HCT116 (cell line): ENCODE measurements at regions not wholly inside any gene's neighbourhood (a gene's known extent, or its start where the extent isn't known, plus 50 kb on each side); places are given as distances from the start of the nearest gene placed in this dataset.

Experiments used
- ATAC-seq: fragments of 200-7000 bp; cut with Tn5 transposase; 2 replicates; pipeline ENCODE4 v1.9.1; 2020; ENCODE audit warnings: mild to moderate bottlenecking, moderate library complexity
- BruUV-seq: library from RNA; stranded (reverse); fragments of 400-500 nt; replicated peaks from 2 replicates; lab custom pipeline; 2021; lab: Mats Ljungman, UMichigan
- CTCF ChIA-PET: fragments of 300-600 bp; sonication (Branson Sonifier 250); formaldehyde crosslinking; loops from one replicate; lab custom pipeline; 2021; ENCODE audit warnings: antibody characterized with exemption; lab: Charles Lee
- POLR2A ChIA-PET: fragments of 300-600, 350-600 bp; sonication (Branson Sonifier 250); formaldehyde crosslinking; loops from one replicate; lab custom pipeline; 2021; ENCODE audit warnings: antibody characterized with exemption; lab: Charles Lee
- RAD21 ChIA-PET, 2 experiments: fragments of 300-600 bp; sonication (Branson Sonifier 250); formaldehyde crosslinking; loops; one replicate each; lab custom pipeline; 2023; ENCODE audit warnings: low total read pairs in 2 of 2; ENCODE audit not compliant: uncharacterized antibody in 2 of 2, unreplicated experiment in 2 of 2, low non-redundant PET in 1 of 2; lab: Charles Lee
- DNase-seq: peaks from one replicate; pipeline ENCODE4 v3.0.0-alpha.2; 2010; ENCODE audit warnings: low read depth, low spot score
- H2AFZ ChIP-seq: fragments of 200-600 bp; shearing (Covaris generic), sonication (generic); 2 replicates; pipeline ENCODE4 v1.6.1; 2017; ENCODE audit warnings: low read depth, mixed run types, mixed read lengths, antibody characterized with exemption, low read length; ENCODE audit not compliant: poor library complexity, severe bottlenecking
- H3K27ac ChIP-seq: 2 replicates; pipeline ENCODE4 v1.5.1; 2012; ENCODE audit warnings: low read depth, low read length
- H3K27me3 ChIP-seq: fragments of 200-600 bp; sonication (generic); 2 replicates; pipeline ENCODE4 v1.6.1; 2016; ENCODE audit warnings: mixed run types, low read length, mixed read lengths; ENCODE audit not compliant: insufficient read depth
- H3K36me3 ChIP-seq, 2 experiments: fragments of 200-500 bp in 1 of 2; fragments of 200-600 bp in 1 of 2; sonication (Bioruptor generic) in 1 of 2; sonication (generic) in 1 of 2; 2 replicates each; pipeline versions ENCODE4 v1.5.1 to v1.6.1; 2014 to 2016; ENCODE audit warnings: low read length in 2 of 2, inconsistent platforms in 1 of 2, mixed read lengths in 1 of 2, mixed run types in 1 of 2; ENCODE audit not compliant: insufficient read depth in 2 of 2, control insufficient read depth in 1 of 2
- H3K4me1 ChIP-seq, 2 experiments: fragments of 200-600 bp in 1 of 2; sonication (generic) in 1 of 2; 2 replicates each; pipeline versions ENCODE4 v1.5.1 to v1.6.1; 2012 to 2017; ENCODE audit warnings: low read length in 2 of 2, inconsistent platforms in 1 of 2, mild to moderate bottlenecking in 1 of 2, mixed read lengths in 1 of 2, mixed run types in 1 of 2, moderate library complexity in 1 of 2; ENCODE audit not compliant: insufficient read depth in 2 of 2, control insufficient read depth in 1 of 2
- H3K4me2 ChIP-seq: fragments of 200-600 bp; sonication (generic); 2 replicates; pipeline ENCODE4 v1.6.1; 2017; ENCODE audit warnings: mixed run types, low read length, mixed read lengths
- H3K4me3 ChIP-seq, 2 experiments: fragments of 200-600 bp in 1 of 2; sonication (generic) in 1 of 2; replicated peaks in 1 of 2; 2 replicates each; pipeline ENCODE4 v1.5.1; 2011 to 2016; ENCODE audit warnings: low read length in 2 of 2, control low read depth in 1 of 2, low read depth in 1 of 2, mild to moderate bottlenecking in 1 of 2, mixed read lengths in 1 of 2, mixed run types in 1 of 2
- H3K79me2 ChIP-seq: fragments of 200-600 bp; sonication (generic); 2 replicates; pipeline ENCODE4 v1.6.1; 2017; ENCODE audit warnings: mild to moderate bottlenecking, mixed run types, low read length, moderate library complexity, mixed read lengths; ENCODE audit not compliant: insufficient read depth
- H3K9ac ChIP-seq: fragments of 200-600 bp; sonication (generic); 2 replicates; pipeline ENCODE4 v1.6.1; 2016; ENCODE audit warnings: low read length, mixed read lengths
- H3K9me2 ChIP-seq: fragments of 200-600 bp; sonication (generic), shearing (Covaris generic); 2 replicates; pipeline ENCODE4 v1.6.1; 2017; ENCODE audit warnings: mixed run types, mild to moderate bottlenecking, moderate library complexity; ENCODE audit not compliant: insufficient read depth
- H3K9me3 ChIP-seq, 2 experiments: fragments of 200-500 bp in 1 of 2; fragments of 200-600 bp in 1 of 2; sonication (Bioruptor generic) in 1 of 2; sonication (generic) in 1 of 2; 2 replicates each; pipeline ENCODE4 v1.6.1; 2014 to 2017; ENCODE audit warnings: low read length in 2 of 2, mixed read lengths in 2 of 2, inconsistent platforms in 1 of 2, low read depth in 1 of 2, mild to moderate bottlenecking in 1 of 2, mixed run types in 1 of 2, moderate library complexity in 1 of 2; ENCODE audit not compliant: control insufficient read depth in 1 of 2, insufficient read depth in 1 of 2
- H4K20me1 ChIP-seq: fragments of 200-600 bp; sonication (generic), shearing (Covaris generic); 2 replicates; pipeline ENCODE4 v1.6.1; 2017; ENCODE audit warnings: mixed run types, mild to moderate bottlenecking, moderate library complexity; ENCODE audit not compliant: insufficient read depth
- EGR1 ChIP-seq: IDR thresholded peaks from 2 replicates; pipeline ENCODE4 v1.6.1; 2012; ENCODE audit warnings: low read depth
- RAD21 ChIP-seq: IDR thresholded peaks from 2 replicates; pipeline ENCODE4 v1.6.1; 2012; ENCODE audit warnings: low read depth, mild to moderate bottlenecking
- intact Hi-C: fragments of 100-400 bp; cut with micrococcal nuclease; formaldehyde crosslinking; loops from 2 replicates; pipeline ENCODE4 v1.10.0; 2022
- TF ChIP-seq, protein P1 (sequence below): IDR thresholded peaks from 2 replicates; pipeline ENCODE4 v1.6.1; 2012
- TF ChIP-seq, protein P2 (sequence below): IDR thresholded peaks from 2 replicates; pipeline ENCODE4 v1.6.1; 2012
- TF ChIP-seq, protein P3 (sequence below): IDR thresholded peaks from 2 replicates; pipeline ENCODE4 v1.6.1; 2012; ENCODE audit warnings: low read depth

DNA sequence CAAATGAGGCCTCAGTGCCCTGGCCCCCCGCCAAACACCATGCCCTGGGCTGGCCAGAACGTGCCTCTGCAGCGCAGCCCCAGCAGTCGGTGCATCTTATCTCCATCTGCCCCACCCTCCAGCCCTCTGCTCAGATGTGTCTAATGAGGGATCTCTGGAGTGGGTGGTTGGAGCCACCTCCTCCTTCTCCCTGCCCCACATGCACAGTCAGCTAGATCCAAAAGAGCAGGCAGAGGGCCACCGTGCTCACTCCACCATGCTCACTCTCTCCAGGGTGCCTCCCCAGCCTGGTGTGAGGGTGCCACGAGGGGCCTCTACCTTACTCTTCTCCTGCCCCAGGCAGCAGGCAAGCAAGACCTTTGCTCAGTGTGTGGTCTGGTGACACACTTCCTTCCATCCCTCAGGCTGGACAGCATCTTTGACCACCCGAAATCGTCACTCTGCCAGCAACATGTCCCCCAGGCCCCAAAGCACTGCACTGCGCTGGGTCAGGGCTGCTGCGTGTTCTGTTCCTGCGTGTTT, 266.1 kb upstream of the HDAC4 start:
- Histone ChIP-seq H2AFZ (no peak overlapping the region), H3K4me3 (no peak overlapping the region), H4K20me1 (no peaks in the 10 kb centered on the region), H3K36me3 (no peaks in the 10 kb centered on the region), H3K9me3 (no peaks in the 10 kb centered on the region), H3K9me2 (no peaks in the 10 kb centered on the region), H3K4me1 (no peaks in the 10 kb centered on the region), H3K27me3 (peaks cover 28% of the 10 kb centered on the region), H3K79me2 (no peaks in the 10 kb centered on the region), H3K4me2 (no peak overlapping the region), H3K27ac (no peak overlapping the region), H3K9ac (no peak overlapping the region)
- TF ChIP-seq EGR1, result no peak
- DNase-seq (no peak), ATAC-seq (no peak)
- CTCF ChIA-PET, result no interaction called here
- BruUV-seq, result no TSS peak
- intact Hi-C loops, result no loop called here
- POLR2A ChIA-PET, result no interaction called here
- RAD21 ChIA-PET, result no interaction called here

DNA sequence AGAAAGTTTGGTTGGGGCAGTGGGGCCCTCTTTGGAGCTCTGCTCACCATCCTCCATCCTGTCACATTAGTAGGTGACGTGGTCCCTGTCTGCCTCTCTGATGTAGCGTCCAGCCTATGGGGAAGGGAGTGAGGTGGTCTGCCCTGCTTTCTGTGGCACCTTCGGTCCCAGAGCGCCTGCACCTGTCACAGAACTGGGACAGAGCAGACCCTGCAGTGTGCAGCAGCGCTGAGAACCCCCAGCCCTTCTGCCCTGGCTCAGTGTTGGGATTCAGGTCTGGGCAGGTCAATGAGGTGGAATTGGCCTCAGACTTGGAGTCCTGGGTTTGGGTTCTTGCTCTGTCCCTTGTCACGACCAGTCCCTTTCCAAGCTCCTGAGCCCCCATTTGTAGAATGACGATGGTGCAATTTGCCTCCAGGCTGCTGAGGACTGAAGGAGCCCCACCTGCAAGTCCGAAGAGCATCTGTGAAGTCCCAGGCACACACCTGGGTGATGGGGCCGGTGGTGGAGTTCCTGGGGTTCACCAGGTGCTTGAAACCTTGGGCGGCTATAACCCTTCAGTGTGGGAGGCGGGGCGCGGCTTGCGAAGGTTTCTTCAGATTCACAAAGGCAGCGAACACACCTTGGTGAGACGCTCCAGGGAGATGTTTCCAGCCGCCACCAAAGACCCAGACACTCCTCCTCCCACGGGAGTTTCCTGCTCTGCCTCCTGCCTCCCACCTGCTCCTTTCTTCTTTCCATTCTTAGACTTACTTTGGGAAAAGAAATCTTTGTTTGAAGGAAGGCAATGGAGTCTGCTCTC, 265.4 kb upstream of the HDAC4 start:
- ChIA-PET CTCF (no interaction called here), POLR2A (no interaction called here), RAD21 (no interaction called here)
- Histone ChIP-seq H3K4me3 (no peak overlapping the region), H4K20me1 (no peaks in the 10 kb centered on the region), H3K9me3 (no peaks in the 10 kb centered on the region), H3K79me2 (no peaks in the 10 kb centered on the region), H3K9ac (no peak overlapping the region), H3K4me2 (no peak overlapping the region), H3K4me1 (peaks cover 0 to 3% of the 10 kb centered on the region in 2 experiments; a peak in 3 of 4 replicates), H3K36me3 (no peaks in the 10 kb centered on the region), H3K9me2 (no peaks in the 10 kb centered on the region), H2AFZ (no peak overlapping the region), H3K27ac (no peak overlapping the region), H3K27me3 (peaks cover 34% of the 10 kb centered on the region)
- no peak for DNase-seq
- ATAC-seq, result no peak
- intact Hi-C loops, result no loop called here
- no TSS peak for BruUV-seq
- TF ChIP-seq RAD21, result no peak
- TF ChIP-seq, protein P1, sequence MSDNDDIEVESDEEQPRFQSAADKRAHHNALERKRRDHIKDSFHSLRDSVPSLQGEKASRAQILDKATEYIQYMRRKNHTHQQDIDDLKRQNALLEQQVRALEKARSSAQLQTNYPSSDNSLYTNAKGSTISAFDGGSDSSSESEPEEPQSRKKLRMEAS, result no peak
- TF ChIP-seq, protein P2, sequence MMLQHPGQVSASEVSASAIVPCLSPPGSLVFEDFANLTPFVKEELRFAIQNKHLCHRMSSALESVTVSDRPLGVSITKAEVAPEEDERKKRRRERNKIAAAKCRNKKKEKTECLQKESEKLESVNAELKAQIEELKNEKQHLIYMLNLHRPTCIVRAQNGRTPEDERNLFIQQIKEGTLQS, result no peak
- TF ChIP-seq, protein P3, sequence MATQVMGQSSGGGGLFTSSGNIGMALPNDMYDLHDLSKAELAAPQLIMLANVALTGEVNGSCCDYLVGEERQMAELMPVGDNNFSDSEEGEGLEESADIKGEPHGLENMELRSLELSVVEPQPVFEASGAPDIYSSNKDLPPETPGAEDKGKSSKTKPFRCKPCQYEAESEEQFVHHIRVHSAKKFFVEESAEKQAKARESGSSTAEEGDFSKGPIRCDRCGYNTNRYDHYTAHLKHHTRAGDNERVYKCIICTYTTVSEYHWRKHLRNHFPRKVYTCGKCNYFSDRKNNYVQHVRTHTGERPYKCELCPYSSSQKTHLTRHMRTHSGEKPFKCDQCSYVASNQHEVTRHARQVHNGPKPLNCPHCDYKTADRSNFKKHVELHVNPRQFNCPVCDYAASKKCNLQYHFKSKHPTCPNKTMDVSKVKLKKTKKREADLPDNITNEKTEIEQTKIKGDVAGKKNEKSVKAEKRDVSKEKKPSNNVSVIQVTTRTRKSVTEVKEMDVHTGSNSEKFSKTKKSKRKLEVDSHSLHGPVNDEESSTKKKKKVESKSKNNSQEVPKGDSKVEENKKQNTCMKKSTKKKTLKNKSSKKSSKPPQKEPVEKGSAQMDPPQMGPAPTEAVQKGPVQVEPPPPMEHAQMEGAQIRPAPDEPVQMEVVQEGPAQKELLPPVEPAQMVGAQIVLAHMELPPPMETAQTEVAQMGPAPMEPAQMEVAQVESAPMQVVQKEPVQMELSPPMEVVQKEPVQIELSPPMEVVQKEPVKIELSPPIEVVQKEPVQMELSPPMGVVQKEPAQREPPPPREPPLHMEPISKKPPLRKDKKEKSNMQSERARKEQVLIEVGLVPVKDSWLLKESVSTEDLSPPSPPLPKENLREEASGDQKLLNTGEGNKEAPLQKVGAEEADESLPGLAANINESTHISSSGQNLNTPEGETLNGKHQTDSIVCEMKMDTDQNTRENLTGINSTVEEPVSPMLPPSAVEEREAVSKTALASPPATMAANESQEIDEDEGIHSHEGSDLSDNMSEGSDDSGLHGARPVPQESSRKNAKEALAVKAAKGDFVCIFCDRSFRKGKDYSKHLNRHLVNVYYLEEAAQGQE, result no peak
